Panc1 (cell line): ENCODE measurements at regions not wholly inside any gene's neighbourhood (a gene's known extent, or its start where the extent isn't known, plus 50 kb on each side); places are given as distances from the start of the nearest gene placed in this dataset.

ENCODE experiments used
- CTCF ChIP-seq: fragments of 450-650 bp; IDR thresholded peaks from 2 replicates; pipeline ENCODE4 v1.5.1; 2017; ENCODE audit warnings: mild to moderate bottlenecking
- SIN3A ChIP-seq: IDR thresholded peaks from 2 replicates; pipeline ENCODE4 v1.6.1; 2012; ENCODE audit warnings: low read depth, mild to moderate bottlenecking, low read length, moderate library complexity, borderline replicate concordance; ENCODE audit not compliant: insufficient read depth
- TCF7L2 ChIP-seq: IDR thresholded peaks from 2 replicates; pipeline ENCODE4 v1.6.1; 2011; ENCODE audit warnings: mild to moderate bottlenecking, low read depth, low read length, inconsistent platforms

DNA sequence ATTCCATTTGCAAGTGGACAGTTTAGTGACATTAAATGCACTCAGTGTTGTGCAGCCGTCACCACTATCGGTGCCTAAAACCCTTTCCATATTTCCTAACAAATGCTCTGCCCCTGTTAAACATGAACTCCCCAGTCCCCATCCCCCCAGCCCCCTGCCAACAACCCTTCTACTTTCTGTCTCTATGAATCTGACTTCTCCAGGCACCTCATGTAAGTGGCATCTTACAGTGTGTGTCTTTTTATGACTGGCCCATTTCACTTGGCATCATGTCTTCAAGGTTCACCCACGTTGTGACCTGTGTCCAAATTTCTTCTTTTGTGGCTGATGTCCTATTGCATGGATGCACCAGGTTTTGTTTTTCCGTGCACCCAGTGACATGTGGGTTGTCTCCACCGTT is 140.9 kb upstream of the GPC1 start:
- TF ChIP-seq CTCF (no peak), TCF7L2 (no peak), SIN3A (no peak)
